Ascending aorta (tissue), 2 donors: ENCODE measurements at regions not wholly inside any gene's neighbourhood (a gene's known extent, or its start where the extent isn't known, plus 50 kb on each side); places are given as distances from the start of the nearest gene placed in this dataset.

ENCODE experiments used
- DNase-seq, 2 donors: peaks; one replicate each; pipeline ENCODE4 v3.0.0-alpha.2; 2019; ENCODE audit warnings: low spot score in 2 of 2
- H3K27ac ChIP-seq, 2 donors: fragments of 200-600 bp; sonication (generic); one replicate each; pipeline ENCODE4 v1.5.1; 2016 to 2017; ENCODE audit warnings: mild to moderate bottlenecking in 1 of 2
- H3K27me3 ChIP-seq: fragments of 200-600 bp; sonication (generic); one replicate; pipeline ENCODE4 v1.5.1; 2017
- H3K36me3 ChIP-seq, 2 donors: fragments of 200-600 bp; sonication (generic); one replicate each; pipeline ENCODE4 v1.5.1; 2016
- H3K4me1 ChIP-seq, 2 donors: fragments of 200-600 bp; sonication (generic); one replicate each; pipeline ENCODE4 v1.5.1; 2016 to 2017; ENCODE audit warnings: mild to moderate bottlenecking in 1 of 2
- H3K4me3 ChIP-seq, 2 donors: fragments of 200-600 bp; sonication (generic); one replicate each; pipeline ENCODE4 v1.5.1; 2016 to 2017; ENCODE audit warnings: mild to moderate bottlenecking in 1 of 2
- H3K9me3 ChIP-seq, 2 donors: fragments of 200-600 bp; sonication (generic); one replicate each; pipeline ENCODE4 v1.5.1; 2016
- intact Hi-C: fragments of 100-400 bp; cut with DNase I; formaldehyde crosslinking; loops from one replicate; pipeline ENCODE4 v1.15.1; 2023
- TF ChIP-seq, protein P1 (sequence below), 3 experiments: fragments of 200-600 bp in 2 of 3; fragments of 450-650 bp in 1 of 3; sonication (generic) in 2 of 3; IDR thresholded peaks; one replicate each; pipeline ENCODE4 v1.5.1; 2016 to 2019; ENCODE audit warnings: antibody characterized with exemption in 3 of 3, mild to moderate bottlenecking in 1 of 3, moderate library complexity in 1 of 3

DNA sequence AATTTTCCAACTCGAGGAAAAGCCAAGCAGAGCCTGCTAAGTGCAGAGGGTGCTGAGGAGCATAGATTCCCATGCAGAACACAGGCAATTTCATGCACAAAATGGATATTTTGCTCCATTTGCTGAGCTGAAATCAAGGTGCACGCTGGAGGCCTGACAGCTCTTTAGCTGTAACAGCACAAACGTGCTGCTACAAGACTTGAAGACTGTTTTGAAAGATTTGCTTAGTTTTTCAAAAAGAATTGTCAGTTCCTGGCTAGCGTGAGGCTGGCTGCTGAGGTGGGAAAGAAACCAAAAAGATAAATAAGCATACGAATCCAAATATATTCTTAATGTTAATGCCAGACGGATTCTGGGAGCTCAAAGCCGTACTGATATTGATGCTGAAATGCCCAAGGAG, 309.0 kb upstream of the MAF start:
- intact Hi-C loops = no loop called here
- Histone ChIP-seq H3K4me3 (no peak overlapping the region), H3K4me1 (no peaks in the 10 kb centered on the region), H3K9me3 (no peaks in the 10 kb centered on the region), H3K36me3 (no peaks in the 10 kb centered on the region), H3K27me3 (no peaks in the 10 kb centered on the region), H3K27ac (no peak overlapping the region)
- TF ChIP-seq, protein P1, sequence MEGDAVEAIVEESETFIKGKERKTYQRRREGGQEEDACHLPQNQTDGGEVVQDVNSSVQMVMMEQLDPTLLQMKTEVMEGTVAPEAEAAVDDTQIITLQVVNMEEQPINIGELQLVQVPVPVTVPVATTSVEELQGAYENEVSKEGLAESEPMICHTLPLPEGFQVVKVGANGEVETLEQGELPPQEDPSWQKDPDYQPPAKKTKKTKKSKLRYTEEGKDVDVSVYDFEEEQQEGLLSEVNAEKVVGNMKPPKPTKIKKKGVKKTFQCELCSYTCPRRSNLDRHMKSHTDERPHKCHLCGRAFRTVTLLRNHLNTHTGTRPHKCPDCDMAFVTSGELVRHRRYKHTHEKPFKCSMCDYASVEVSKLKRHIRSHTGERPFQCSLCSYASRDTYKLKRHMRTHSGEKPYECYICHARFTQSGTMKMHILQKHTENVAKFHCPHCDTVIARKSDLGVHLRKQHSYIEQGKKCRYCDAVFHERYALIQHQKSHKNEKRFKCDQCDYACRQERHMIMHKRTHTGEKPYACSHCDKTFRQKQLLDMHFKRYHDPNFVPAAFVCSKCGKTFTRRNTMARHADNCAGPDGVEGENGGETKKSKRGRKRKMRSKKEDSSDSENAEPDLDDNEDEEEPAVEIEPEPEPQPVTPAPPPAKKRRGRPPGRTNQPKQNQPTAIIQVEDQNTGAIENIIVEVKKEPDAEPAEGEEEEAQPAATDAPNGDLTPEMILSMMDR (IDR thresholded peaks at IDR 0.05) = no peak
- no peak for DNase-seq

DNA sequence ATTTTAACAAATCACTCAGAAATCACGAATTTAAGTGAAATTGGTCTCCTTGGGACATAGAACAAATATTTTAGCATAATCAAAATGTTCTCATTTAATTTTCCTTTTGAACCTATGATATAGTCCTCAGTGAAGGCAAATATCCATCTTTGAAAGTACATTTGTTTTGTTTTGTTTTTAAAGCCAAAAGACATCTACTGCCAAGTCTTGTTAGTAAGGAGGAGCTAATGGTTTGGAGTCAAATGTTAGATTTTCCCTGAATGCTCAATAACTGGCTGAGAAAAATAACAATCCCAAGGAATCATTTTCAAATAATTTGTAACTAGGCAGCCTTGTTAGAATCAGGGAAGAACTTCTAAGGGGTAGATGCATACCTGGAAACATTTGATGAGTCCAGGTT, 302.9 kb upstream of the MAF start:
- H3K9me3 ChIP-seq = no peaks in the 10 kb centered on the region
- no peaks in the 10 kb centered on the region for H3K27me3 ChIP-seq
- no peaks in the 10 kb centered on the region for H3K36me3 ChIP-seq
- no peak overlapping the region for H3K27ac ChIP-seq
- TF ChIP-seq, protein P1 (IDR thresholded peaks at IDR 0.05) = no peak
- intact Hi-C loops = no loop called here
- no peak for DNase-seq
- no peak overlapping the region for H3K4me3 ChIP-seq
- no peaks in the 10 kb centered on the region for H3K4me1 ChIP-seq

DNA sequence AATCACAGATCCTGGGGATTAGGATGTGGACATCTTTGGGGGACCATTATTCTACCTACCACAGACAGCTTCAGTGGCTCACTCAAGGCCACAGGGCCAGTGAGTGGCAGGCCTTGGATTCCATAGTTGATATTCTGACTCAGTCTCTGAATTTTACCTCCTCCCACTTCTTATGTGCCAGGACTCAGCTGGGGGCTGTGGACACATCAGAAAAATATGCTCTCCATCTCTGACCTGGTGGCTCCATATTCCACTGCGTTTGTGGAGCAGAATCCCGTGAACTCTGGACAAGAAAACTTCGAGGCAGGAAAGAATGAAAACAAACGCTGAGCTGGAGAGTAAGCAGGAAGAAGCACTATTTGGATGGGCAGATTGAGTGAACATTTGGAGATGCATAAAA, 301.8 kb upstream of the MAF start:
- intact Hi-C loops = no loop called here
- TF ChIP-seq, protein P1 (IDR thresholded peaks at IDR 0.05) = no peak
- DNase-seq = no peak
- Histone ChIP-seq H3K36me3 (no peaks in the 10 kb centered on the region), H3K4me1 (no peaks in the 10 kb centered on the region), H3K9me3 (no peaks in the 10 kb centered on the region), H3K27me3 (no peaks in the 10 kb centered on the region), H3K27ac (no peak overlapping the region), H3K4me3 (no peak overlapping the region)

DNA sequence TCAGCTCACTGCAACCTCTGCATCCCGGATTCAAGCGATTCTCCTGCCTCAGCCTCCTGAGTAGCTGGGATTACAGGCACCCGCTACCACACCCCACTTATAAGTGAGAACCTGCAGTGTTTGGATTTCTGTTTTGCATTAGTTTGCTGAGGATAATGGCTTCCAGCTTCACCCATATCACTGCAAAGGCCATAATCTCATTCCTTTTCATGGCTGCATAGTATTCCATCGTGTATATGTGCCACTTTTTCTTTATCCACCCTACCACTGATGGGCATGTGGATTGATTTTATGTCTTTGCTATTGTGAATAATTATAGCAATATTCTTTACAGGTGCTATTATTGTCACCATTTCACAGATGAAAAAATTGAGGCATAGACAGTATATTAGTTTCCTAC, 301.0 kb upstream of the MAF start:
- no peak for DNase-seq

DNA sequence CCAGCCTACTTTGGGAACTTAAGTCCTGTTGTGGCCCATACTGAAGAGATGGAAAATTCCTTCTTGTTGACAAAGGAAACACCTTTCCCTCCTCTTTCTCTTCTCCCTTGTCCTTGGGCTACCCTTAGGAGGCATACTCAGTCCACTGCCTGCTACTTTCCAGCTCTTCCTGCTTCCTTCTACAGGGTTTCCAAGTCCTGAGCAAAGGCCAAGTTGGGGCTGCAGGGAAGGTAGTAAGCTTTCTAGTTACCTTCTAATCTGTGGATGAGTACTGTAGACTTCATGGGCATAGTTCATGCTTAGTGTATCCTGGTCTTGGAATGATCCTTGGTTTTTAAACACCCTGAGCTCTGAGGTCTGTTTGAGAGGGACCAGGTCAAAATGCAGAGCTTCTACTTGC, 299.2 kb upstream of the MAF start:
- H3K36me3 ChIP-seq = no peaks in the 10 kb centered on the region
- H3K27ac ChIP-seq = no peak overlapping the region
- H3K9me3 ChIP-seq = no peaks in the 10 kb centered on the region
- TF ChIP-seq, protein P1 (IDR thresholded peaks at IDR 0.05) = no peak
- intact Hi-C loops = no loop called here
- no peaks in the 10 kb centered on the region for H3K4me1 ChIP-seq
- DNase-seq = no peak
- no peak overlapping the region for H3K4me3 ChIP-seq
- no peaks in the 10 kb centered on the region for H3K27me3 ChIP-seq

More for the DNA sequence above, 301.0 kb upstream of the MAF start:
- Histone ChIP-seq H3K4me3 (no peak overlapping the region), H3K27ac (no peak overlapping the region), H3K36me3 (no peaks in the 10 kb centered on the region), H3K27me3 (no peaks in the 10 kb centered on the region), H3K9me3 (no peaks in the 10 kb centered on the region), H3K4me1 (no peaks in the 10 kb centered on the region)
- intact Hi-C loops = no loop called here
- TF ChIP-seq, protein P1 (IDR thresholded peaks at IDR 0.05) = no peak

DNA sequence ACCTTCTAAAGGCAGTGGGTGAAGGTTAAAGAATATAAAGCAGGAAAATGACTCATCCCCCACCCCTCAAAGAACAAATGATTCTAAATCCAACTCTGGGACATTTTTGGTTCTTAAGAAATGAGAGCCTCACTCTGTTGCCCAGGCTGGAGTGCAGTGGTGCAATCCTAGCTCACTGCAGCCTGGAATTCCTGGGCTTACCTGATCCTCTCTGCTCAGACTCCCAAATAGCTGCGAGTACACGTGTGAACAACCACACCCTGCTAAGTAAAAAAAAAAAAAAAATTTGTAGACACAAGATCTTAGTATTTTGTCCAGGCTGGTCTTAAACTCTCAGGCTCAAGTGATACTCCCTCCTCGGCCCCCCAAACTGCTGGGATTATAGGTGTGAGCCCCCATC, 298.8 kb upstream of the MAF start:
- H3K27ac ChIP-seq = no peak overlapping the region
- intact Hi-C loops = no loop called here
- no peak for DNase-seq
- no peak overlapping the region for H3K4me3 ChIP-seq
- TF ChIP-seq, protein P1 (IDR thresholded peaks at IDR 0.05) = no peak
- H3K36me3 ChIP-seq = no peaks in the 10 kb centered on the region
- no peaks in the 10 kb centered on the region for H3K9me3 ChIP-seq
- no peaks in the 10 kb centered on the region for H3K27me3 ChIP-seq
- no peaks in the 10 kb centered on the region for H3K4me1 ChIP-seq
